Nephron (organoid): ENCODE measurements at regions not wholly inside any gene's neighbourhood (a gene's known extent, or its start where the extent isn't known, plus 50 kb on each side); places are given as distances from the start of the nearest gene placed in this dataset.

Experiments used
- H3K27ac Mint-ChIP-seq, 3 experiments: 2 replicates each; pipeline ENCODE4 v1.8.0; 2020; ENCODE audit warnings: mixed read lengths in 3 of 3, mild to moderate bottlenecking in 2 of 3, moderate library complexity in 1 of 3
- H3K27me3 Mint-ChIP-seq: 2 replicates; pipeline ENCODE4 v1.8.0; 2021; ENCODE audit warnings: low read depth, mild to moderate bottlenecking, moderate library complexity, mixed read lengths
- H3K36me3 Mint-ChIP-seq: 2 replicates; pipeline ENCODE4 v1.8.0; 2020; ENCODE audit warnings: low read depth, mixed read lengths
- H3K4me1 Mint-ChIP-seq: 2 replicates; pipeline ENCODE4 v1.8.0; 2020; ENCODE audit warnings: mixed read lengths
- H3K4me3 Mint-ChIP-seq, 3 experiments: 2 replicates each; pipeline ENCODE4 v1.8.0; 2020; ENCODE audit warnings: mild to moderate bottlenecking in 3 of 3, mixed read lengths in 3 of 3, moderate library complexity in 2 of 3
- H3K9me3 Mint-ChIP-seq: 2 replicates; pipeline ENCODE4 v1.8.0; 2020; ENCODE audit warnings: mixed read lengths
- CTCF ChIP-seq, 3 experiments: fragments of 200-600 bp; sonication (generic); IDR thresholded peaks; one replicate each; pipeline ENCODE4 v1.5.0; 2021; ENCODE audit warnings: antibody characterized with exemption in 3 of 3; ENCODE audit not compliant: unreplicated experiment in 3 of 3

- no peak overlapping the region for H3K4me3 Mint-ChIP-seq
- no peak overlapping the region for H3K27ac Mint-ChIP-seq
- H3K9me3 Mint-ChIP-seq: peaks cover 7% of the 10 kb centered on the region
- H3K36me3 Mint-ChIP-seq: no peaks in the 10 kb centered on the region
- TF ChIP-seq CTCF (IDR thresholded peaks at IDR 0.05; ENCODE audit: unreplicated experiment in 3 of 3): no peak
- peaks cover 19% of the 10 kb centered on the region for H3K4me1 Mint-ChIP-seq
- no peaks in the 10 kb centered on the region for H3K27me3 Mint-ChIP-seq
Observed at GRCh38 chr4:130110770-130111169, 1014.8 kb downstream of the C4orf33 start.

GRCh38 chr4:130124066-130124465, 1028.1 kb downstream of the C4orf33 start:
- no peak for TF ChIP-seq CTCF (IDR thresholded peaks at IDR 0.05; ENCODE audit: unreplicated experiment in 3 of 3)
- Mint-ChIP-seq H3K4me3 (peak overlapping the region in 1 of 3 experiments; percentile 57), H3K4me1 (peaks cover 12% of the 10 kb centered on the region), H3K9me3 (peaks cover 4% of the 10 kb centered on the region), H3K36me3 (no peaks in the 10 kb centered on the region), H3K27ac (peak overlapping the region; percentile 43 to 68 (median 65)), H3K27me3 (no peaks in the 10 kb centered on the region)

GRCh38 chr4:130125467-130125866, 1029.5 kb downstream of the C4orf33 start:
- H3K27me3 Mint-ChIP-seq: no peaks in the 10 kb centered on the region
- TF ChIP-seq CTCF (IDR thresholded peaks at IDR 0.05; ENCODE audit: unreplicated experiment in 3 of 3): no peak
- H3K4me1 Mint-ChIP-seq: peaks cover 12% of the 10 kb centered on the region
- no peak overlapping the region for H3K4me3 Mint-ChIP-seq
- peaks cover 3% of the 10 kb centered on the region for H3K9me3 Mint-ChIP-seq
- H3K27ac Mint-ChIP-seq: no peak overlapping the region
- no peaks in the 10 kb centered on the region for H3K36me3 Mint-ChIP-seq

GRCh38 chr4:130127297-130127696, 1031.3 kb downstream of the C4orf33 start:
- Mint-ChIP-seq H3K4me1 (peaks cover 12% of the 10 kb centered on the region), H3K4me3 (no peak overlapping the region), H3K27ac (no peak overlapping the region), H3K27me3 (no peaks in the 10 kb centered on the region), H3K36me3 (no peaks in the 10 kb centered on the region), H3K9me3 (peaks cover 3% of the 10 kb centered on the region)
- no peak for TF ChIP-seq CTCF (IDR thresholded peaks at IDR 0.05; ENCODE audit: unreplicated experiment in 3 of 3)

GRCh38 chr4:130131536-130131935, 1035.6 kb downstream of the C4orf33 start:
- H3K9me3 Mint-ChIP-seq: peaks cover 22% of the 10 kb centered on the region
- TF ChIP-seq CTCF (IDR thresholded peaks at IDR 0.05; ENCODE audit: unreplicated experiment in 3 of 3): no peak
- no peak overlapping the region for H3K4me3 Mint-ChIP-seq
- H3K27ac Mint-ChIP-seq: no peak overlapping the region
- no peaks in the 10 kb centered on the region for H3K27me3 Mint-ChIP-seq
- no peaks in the 10 kb centered on the region for H3K36me3 Mint-ChIP-seq
- no peaks in the 10 kb centered on the region for H3K4me1 Mint-ChIP-seq

- no peak for TF ChIP-seq CTCF (IDR thresholded peaks at IDR 0.05; ENCODE audit: unreplicated experiment in 3 of 3)
- H3K9me3 Mint-ChIP-seq: no peaks in the 10 kb centered on the region
- no peak overlapping the region for H3K27ac Mint-ChIP-seq
- H3K4me1 Mint-ChIP-seq: no peaks in the 10 kb centered on the region
- H3K36me3 Mint-ChIP-seq: no peaks in the 10 kb centered on the region
- no peak overlapping the region for H3K4me3 Mint-ChIP-seq
- H3K27me3 Mint-ChIP-seq: no peaks in the 10 kb centered on the region
Observed at GRCh38 chr4:130141651-130142050, 1045.7 kb downstream of the C4orf33 start.
